HCEC 1CT (cell line): ENCODE measurements at regions not wholly inside any gene's neighbourhood (a gene's known extent, or its start where the extent isn't known, plus 50 kb on each side); places are given as distances from the start of the nearest gene placed in this dataset.

Experiments
- DNase-seq: peaks from one replicate; pipeline ENCODE4 v3.0.0-alpha.2; 2017

DNA sequence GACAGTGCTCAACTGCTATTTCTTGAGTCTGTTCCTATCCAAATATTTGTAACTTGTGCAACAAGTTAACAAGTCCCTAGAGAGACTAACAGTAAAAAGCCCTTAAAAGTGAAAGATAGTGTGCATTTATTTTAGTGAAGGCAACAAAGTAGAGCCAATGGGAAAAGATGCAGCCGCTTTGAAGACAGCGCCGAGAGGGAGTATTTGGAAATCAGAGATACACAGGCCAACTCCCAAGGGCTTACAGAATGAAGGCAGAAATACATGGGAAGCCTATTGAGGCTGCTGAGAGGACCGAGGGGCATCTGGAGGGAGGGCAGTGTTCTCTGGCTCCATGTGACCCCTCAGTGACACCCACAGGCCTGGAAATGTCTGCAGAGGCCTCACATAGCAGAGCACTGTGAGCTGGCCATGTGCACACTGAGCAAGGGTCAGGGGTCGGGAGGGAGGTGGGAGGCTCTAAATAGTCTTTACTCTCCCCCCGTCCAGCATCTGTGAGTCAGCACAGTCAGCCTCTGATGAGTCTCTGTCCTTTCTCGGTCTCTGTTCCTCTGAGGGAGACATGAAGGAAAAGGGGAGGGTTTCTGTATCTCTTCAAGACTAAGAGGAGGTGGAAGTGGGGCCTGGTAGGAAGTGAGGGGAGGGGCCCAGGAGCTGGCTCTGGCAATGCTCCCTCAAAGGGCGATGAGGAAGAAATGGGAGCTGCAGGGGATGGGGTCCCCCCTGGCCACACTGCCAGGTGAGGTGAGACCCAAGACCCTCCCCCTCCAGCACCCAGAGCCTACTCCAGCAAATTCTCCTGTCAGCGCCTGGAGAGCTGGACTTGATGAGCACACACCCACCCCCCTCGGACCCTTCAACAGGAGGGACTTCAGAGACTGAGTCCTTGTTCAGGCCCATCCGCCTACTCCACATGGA lies 133.6 kb downstream of the SP3 start:
- no peak for DNase-seq

DNA sequence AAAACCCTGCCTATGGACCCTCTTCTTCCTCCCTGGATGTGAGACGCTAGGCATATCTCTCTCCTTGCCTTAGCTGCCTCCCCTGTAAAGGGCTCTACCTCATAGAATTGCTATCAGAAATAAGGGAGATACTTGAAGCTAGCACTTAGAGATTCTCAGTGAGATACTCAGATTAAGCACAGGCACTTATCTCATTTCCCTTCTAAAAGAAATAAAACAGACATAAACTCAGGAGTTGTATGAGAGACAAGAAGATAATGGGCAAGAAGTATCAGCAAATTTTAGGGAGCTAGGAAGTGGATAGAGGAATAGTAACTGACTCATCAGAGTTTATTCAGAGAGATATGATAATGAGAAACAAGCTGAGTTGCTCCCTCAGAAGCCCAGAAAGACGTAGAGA lies 131.0 kb downstream of the SP3 start:
- DNase-seq: no peak

GRCh38 chr2:173835726-173836125 lies 129.4 kb downstream of the SP3 start:
- no peak for DNase-seq

DNA sequence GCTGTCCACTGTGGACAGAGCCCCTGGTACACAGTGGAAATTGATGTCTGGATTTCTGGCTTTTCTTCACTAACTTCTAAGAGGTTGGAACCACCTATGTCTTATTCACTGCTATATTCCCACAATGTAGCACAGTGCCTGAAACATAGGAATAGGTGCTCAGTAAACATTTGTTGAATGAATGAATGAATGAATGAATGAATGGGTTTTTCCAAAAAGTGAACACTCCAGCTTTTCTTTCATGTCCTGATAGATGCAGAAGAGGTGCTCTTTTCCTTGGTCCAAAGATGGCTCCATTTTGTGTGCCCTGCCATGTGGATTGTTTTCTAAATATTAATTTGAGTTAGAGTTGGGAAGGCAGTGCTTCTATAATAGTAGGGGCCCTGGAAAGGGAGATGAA lies 124.1 kb downstream of the SP3 start:
- DNase-seq: no peak

DNA sequence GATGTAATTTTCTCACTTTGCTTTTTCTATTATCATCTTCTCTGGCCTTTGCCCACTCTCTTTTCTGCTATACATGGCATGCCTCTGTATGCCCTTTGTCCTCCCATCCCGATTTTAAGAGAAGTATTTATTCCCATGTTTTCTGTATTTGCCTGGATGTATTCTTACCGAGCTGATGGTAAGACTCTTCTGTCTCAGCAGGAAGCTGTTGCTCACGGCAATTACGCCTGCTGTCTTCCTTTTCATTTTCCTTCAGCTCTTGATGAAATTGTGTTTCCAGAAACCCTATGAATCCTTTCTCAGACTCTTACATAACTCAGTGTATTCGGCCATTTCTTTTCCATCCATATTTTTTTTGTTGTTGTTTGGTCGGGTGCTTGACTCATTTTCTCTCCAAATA lies 121.6 kb downstream of the SP3 start:
- DNase-seq: no peak

- DNase-seq: no peak
These were observed 114.0 kb downstream of the SP3 start for GRCh38 chr2:173851141-173851641.

DNA sequence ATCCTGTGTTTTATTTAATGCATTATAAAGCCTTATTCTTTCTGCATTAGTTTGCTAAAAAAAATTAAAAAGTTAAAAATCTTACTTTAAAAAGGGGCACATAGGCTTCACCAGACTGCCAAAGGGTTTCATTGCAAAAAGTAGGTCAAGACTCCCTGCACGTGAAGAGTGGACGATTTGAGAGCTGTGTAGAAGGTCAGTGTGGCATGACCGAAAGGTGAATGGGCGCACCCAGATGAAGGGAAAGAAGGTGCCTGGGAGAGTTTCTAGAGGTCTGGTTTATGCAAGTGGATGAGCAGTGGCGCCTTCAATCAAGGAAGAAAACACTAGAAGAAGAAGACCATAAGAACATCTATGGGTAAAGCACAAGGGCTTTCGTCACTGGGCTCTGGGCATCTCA lies 111.0 kb downstream of the SP3 start:
- no peak for DNase-seq

- DNase-seq: peak; percentile 26
These were observed 110.3 kb downstream of the SP3 start for GRCh38 chr2:173854840-173855239.

DNA sequence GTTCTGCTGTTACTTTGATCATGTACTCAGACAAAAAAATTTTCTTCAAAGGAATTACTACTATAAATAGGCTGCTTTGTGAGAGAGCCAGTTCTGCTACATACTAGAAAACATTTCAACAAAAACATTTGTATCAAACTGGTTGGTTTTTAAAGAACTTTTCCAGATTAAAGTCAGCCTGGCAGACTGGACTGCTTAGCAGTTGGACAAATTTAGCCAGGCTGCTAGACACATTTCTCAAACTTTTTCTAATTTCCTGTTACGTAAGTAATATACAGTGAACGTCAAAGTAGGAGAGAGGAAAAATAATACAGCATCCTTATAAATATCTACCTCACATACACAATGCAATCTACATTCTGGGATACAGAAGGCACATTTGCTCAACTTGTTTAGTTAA lies 109.5 kb downstream of the SP3 start:
- no peak for DNase-seq
